ENCODE measurements at regions not wholly inside any gene's neighbourhood (a gene's known extent, or its start where the extent isn't known, plus 50 kb on each side); places are given as distances from the start of the nearest gene placed in this dataset.

DNA sequence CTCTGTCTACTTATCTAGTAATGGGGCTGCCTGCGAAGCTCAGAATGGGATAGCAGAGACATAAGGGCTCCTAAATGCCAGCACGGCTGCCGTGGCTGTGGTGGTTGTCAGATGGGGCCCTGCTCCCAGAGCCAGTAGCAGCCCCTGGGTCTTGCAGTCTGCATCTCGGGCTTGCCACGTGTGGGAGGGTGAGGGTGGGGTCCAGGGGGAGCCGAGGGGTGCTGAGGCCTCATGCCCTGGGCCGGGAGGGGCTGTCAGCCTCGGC lies 88.8 kb upstream of the GSE1 start:
- H3K9me3 ChIP-seq (ENCODE audit: control insufficient read depth, insufficient read depth, low read depth, low read length): no peaks in the 10 kb centered on the region
- no peaks in the 10 kb centered on the region for H3K27me3 ChIP-seq (ENCODE audit: control insufficient read depth, insufficient read depth, low read length)
- DNase-seq (ENCODE audit: low read depth, low spot score) (no peak), ATAC-seq (peak; percentile 36)
- peaks cover 56% of the 10 kb centered on the region for H3K4me1 ChIP-seq (ENCODE audit: control insufficient read depth, insufficient read depth, low read length)
- H3K36me3 ChIP-seq (ENCODE audit: control insufficient read depth, insufficient read depth, low read length): no peaks in the 10 kb centered on the region
- peak overlapping the region; percentile 86 for H3K27ac ChIP-seq (ENCODE audit: low read length)
- ChIA-PET CTCF (interaction anchor here (0.7 kb wide), 1 partner anchor 169 kb away, joined by 3 read pairs; no protein-coding TSS in a partner anchor), POLR2A (no interaction called here)
- no peak overlapping the region for H3K4me3 ChIP-seq (ENCODE audit: low read depth in 2 of 2, low read length in 2 of 2)
- BruUV-seq (replicated peaks): no TSS peak
- intact Hi-C loops (cut with micrococcal nuclease; ENCODE audit: unreplicated experiment): no loop called here
- no peak for TF ChIP-seq SIN3A (IDR thresholded peaks at IDR 0.05; ENCODE audit: borderline replicate concordance, insufficient read depth, low read depth, low read length)
- TF ChIP-seq, protein P1, sequence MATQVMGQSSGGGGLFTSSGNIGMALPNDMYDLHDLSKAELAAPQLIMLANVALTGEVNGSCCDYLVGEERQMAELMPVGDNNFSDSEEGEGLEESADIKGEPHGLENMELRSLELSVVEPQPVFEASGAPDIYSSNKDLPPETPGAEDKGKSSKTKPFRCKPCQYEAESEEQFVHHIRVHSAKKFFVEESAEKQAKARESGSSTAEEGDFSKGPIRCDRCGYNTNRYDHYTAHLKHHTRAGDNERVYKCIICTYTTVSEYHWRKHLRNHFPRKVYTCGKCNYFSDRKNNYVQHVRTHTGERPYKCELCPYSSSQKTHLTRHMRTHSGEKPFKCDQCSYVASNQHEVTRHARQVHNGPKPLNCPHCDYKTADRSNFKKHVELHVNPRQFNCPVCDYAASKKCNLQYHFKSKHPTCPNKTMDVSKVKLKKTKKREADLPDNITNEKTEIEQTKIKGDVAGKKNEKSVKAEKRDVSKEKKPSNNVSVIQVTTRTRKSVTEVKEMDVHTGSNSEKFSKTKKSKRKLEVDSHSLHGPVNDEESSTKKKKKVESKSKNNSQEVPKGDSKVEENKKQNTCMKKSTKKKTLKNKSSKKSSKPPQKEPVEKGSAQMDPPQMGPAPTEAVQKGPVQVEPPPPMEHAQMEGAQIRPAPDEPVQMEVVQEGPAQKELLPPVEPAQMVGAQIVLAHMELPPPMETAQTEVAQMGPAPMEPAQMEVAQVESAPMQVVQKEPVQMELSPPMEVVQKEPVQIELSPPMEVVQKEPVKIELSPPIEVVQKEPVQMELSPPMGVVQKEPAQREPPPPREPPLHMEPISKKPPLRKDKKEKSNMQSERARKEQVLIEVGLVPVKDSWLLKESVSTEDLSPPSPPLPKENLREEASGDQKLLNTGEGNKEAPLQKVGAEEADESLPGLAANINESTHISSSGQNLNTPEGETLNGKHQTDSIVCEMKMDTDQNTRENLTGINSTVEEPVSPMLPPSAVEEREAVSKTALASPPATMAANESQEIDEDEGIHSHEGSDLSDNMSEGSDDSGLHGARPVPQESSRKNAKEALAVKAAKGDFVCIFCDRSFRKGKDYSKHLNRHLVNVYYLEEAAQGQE (IDR thresholded peaks at IDR 0.05; ENCODE audit: insufficient read depth in 1 of 2, low read depth in 2 of 2, low read length in 1 of 2): no peak
- TF ChIP-seq, protein P2, sequence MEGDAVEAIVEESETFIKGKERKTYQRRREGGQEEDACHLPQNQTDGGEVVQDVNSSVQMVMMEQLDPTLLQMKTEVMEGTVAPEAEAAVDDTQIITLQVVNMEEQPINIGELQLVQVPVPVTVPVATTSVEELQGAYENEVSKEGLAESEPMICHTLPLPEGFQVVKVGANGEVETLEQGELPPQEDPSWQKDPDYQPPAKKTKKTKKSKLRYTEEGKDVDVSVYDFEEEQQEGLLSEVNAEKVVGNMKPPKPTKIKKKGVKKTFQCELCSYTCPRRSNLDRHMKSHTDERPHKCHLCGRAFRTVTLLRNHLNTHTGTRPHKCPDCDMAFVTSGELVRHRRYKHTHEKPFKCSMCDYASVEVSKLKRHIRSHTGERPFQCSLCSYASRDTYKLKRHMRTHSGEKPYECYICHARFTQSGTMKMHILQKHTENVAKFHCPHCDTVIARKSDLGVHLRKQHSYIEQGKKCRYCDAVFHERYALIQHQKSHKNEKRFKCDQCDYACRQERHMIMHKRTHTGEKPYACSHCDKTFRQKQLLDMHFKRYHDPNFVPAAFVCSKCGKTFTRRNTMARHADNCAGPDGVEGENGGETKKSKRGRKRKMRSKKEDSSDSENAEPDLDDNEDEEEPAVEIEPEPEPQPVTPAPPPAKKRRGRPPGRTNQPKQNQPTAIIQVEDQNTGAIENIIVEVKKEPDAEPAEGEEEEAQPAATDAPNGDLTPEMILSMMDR (IDR thresholded peaks at IDR 0.05): no peak
- no peak for TF ChIP-seq TCF7L2 (IDR thresholded peaks at IDR 0.05; ENCODE audit: low read depth, low read length)
- TF ChIP-seq POLR2AphosphoS5 (IDR thresholded peaks at IDR 0.05; ENCODE audit: low read depth, low read length): no peak
- in situ Hi-C loops (cut with HindIII; ENCODE audit: low pct_unique_long_range_greater_than_20kb, low sequenced_read_pairs): no loop called here

DNA sequence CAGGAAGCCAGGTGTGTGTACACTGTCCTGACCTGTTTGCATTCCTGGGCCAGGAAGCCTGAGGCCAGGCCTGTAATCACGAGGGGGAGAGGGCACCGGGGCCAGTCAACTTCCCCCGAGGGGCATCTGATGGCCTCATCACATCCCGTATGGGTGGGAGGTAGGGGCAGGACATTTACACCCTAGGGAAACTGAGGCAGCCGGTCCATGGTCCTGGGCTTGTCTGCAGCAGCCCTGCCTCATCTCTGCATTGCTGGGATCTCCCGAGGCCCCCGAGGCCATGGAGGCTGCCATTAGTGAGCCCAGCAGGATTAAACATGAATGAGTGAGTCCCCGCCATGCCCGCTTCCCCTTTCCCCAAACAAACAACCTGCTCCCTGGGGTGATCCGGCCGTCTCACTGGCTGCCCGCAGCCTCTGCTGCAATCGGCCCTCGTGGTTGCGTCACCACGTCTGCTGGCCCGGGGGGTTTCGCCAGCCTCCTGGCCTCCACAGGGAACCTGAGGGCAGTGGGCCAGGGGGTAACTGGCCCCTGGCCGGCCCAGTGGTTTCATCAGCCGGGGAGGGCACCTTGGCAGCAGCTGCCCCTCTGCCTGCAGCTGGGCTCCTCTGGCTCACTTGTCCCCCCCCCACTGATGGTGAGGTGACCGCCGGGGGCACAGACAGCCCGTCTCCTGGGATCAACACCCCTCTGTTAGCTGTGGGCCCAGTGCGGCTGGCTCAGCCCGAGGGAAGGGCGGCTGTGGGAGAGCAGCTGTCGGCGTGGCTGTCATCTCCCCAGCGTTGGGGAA lies 88.3 kb upstream of the GSE1 start:
- TF ChIP-seq TCF7L2 (IDR thresholded peaks at IDR 0.05; ENCODE audit: low read depth, low read length) (peak; percentile 44; the same call in 1 of the 2 replicates), POLR2AphosphoS5 (IDR thresholded peaks at IDR 0.05; ENCODE audit: low read depth, low read length) (no peak; the same call in none of the 2 replicates), SIN3A (IDR thresholded peaks at IDR 0.05; ENCODE audit: borderline replicate concordance, insufficient read depth, low read depth, low read length) (0 out of 2 replicates have a peak, but pooled peaks have one; percentile 18)
- TF ChIP-seq, protein P2 (IDR thresholded peaks at IDR 0.05): no peak
- TF ChIP-seq, protein P1 (IDR thresholded peaks at IDR 0.05; ENCODE audit: insufficient read depth in 1 of 2, low read depth in 2 of 2, low read length in 1 of 2): no peak
- DNase-seq (ENCODE audit: low read depth, low spot score) (no peak), ATAC-seq (peak; percentile 65)
- Histone ChIP-seq H3K4me3 (ENCODE audit: low read depth in 2 of 2, low read length in 2 of 2) (no peak overlapping the region), H3K27ac (ENCODE audit: low read length) (peak overlapping the region; percentile 86), H3K36me3 (ENCODE audit: control insufficient read depth, insufficient read depth, low read length) (no peaks in the 10 kb centered on the region), H3K27me3 (ENCODE audit: control insufficient read depth, insufficient read depth, low read length) (no peaks in the 10 kb centered on the region), H3K4me1 (ENCODE audit: control insufficient read depth, insufficient read depth, low read length) (peaks cover 61% of the 10 kb centered on the region), H3K9me3 (ENCODE audit: control insufficient read depth, insufficient read depth, low read depth, low read length) (no peaks in the 10 kb centered on the region)
- intact Hi-C loops (cut with micrococcal nuclease; ENCODE audit: unreplicated experiment) (no loop called here), in situ Hi-C loops (cut with HindIII; ENCODE audit: low pct_unique_long_range_greater_than_20kb, low sequenced_read_pairs) (no loop called here)
- no TSS peak for BruUV-seq (replicated peaks)
- ChIA-PET CTCF (no interaction called here), POLR2A (no interaction called here)
